ENCODE measurements at regions not wholly inside any gene's neighbourhood (a gene's known extent, or its start where the extent isn't known, plus 50 kb on each side); places are given as distances from the start of the nearest gene placed in this dataset.
"Not testable (repeated sequence)": the region's sequence is repeated elsewhere in the genome, so short reads cannot be mapped to it uniquely, and the experiment has no call there.

DNA sequence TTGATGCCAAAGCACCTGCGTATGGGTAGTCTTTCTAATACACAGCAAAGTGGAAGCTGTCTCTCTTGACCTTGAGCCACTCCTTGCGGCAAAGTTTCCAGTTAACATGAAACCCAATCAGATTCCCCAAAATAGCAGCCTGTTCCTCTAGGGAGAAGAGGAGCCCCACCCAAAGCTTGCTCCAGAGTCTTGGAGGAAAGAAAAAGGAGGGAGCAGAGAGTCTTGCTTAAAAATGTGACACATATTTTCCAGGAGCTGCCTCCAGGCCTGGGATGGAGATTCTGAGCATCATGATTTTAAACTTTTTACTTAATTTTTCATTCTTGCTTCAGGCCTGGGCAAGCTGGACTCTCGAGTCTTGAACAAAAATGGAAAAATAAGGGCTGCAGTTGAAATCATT lies 223.5 kb upstream of the TNC start:
- no peak overlapping the region for H3K4me3 ChIP-seq (ENCODE audit: low read length)
- DNase-seq (ENCODE audit: low read depth), result no peak

DNA sequence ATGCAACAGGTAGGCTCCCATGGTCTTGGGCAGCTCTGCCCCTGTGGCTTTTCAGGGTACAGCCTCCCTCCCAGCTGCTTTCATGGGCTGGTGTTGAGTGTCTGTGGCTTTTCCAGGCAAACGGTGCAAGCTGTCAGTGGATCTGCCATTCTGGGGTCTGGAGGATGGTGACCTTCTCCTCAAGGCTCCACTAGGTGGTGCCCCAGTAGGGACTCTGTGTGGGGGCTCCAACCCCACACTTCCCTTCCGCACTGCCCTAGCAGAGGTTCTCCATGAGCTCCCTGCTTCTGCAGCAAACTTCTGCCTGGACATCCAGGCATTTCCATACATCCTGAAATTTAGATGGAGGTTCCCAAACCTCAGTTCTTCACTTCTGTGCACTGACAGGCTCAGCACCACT lies 229.8 kb upstream of the TNC start:
- DNase-seq (ENCODE audit: low read depth); H3K4me3 ChIP-seq (ENCODE audit: low read length): not testable (repeated sequence)

More for the DNA sequence above, 223.5 kb upstream of the TNC start:
- TF ChIP-seq, protein P1, sequence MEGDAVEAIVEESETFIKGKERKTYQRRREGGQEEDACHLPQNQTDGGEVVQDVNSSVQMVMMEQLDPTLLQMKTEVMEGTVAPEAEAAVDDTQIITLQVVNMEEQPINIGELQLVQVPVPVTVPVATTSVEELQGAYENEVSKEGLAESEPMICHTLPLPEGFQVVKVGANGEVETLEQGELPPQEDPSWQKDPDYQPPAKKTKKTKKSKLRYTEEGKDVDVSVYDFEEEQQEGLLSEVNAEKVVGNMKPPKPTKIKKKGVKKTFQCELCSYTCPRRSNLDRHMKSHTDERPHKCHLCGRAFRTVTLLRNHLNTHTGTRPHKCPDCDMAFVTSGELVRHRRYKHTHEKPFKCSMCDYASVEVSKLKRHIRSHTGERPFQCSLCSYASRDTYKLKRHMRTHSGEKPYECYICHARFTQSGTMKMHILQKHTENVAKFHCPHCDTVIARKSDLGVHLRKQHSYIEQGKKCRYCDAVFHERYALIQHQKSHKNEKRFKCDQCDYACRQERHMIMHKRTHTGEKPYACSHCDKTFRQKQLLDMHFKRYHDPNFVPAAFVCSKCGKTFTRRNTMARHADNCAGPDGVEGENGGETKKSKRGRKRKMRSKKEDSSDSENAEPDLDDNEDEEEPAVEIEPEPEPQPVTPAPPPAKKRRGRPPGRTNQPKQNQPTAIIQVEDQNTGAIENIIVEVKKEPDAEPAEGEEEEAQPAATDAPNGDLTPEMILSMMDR (conservative IDR thresholded peaks at IDR 0.05; ENCODE audit: low read depth, low read length), result no peak

DNA sequence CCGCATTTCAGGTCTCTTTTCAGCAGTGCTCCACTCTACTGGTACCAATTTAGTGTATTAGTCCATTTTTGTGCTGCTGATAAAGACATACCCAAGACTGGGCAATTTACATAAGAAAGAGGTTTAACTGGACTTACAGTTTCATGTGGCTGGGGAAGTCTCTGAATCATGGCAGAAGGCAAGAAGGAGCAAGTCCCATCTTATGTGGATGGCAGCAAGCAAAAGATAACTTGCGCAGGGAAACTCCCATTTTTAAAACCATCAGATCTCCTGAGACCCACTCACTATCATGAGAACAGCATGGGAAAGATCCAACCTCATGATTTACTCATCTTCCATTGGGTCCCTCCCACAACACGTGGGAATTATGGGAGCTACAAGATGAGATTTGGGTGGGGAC lies 231.0 kb upstream of the TNC start:
- not testable (repeated sequence) for DNase-seq (ENCODE audit: low read depth); H3K4me3 ChIP-seq (ENCODE audit: low read length)

DNA sequence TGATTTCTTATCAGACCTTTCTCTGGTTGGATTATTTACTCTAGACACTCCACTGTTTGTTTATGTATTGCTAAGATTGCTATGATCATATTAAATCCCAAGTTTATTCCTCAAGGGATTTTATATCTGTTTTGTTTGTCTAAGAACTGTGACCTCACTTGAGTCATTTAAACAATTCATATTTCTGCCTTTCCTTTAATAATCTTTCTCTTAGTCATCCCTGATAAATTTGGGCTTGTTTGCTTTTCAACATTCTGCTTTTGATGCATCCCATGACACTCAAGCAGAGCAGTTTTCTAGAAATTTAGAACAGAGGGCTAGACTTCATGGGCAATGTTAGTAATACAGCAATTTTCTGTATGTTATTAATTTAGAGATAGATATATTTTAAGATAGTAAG lies 231.6 kb upstream of the TNC start:
- DNase-seq (ENCODE audit: low read depth), result no peak
- TF ChIP-seq, protein P1 (conservative IDR thresholded peaks at IDR 0.05; ENCODE audit: low read depth, low read length), result no peak
- H3K4me3 ChIP-seq (ENCODE audit: low read length), result no peak overlapping the region

DNA sequence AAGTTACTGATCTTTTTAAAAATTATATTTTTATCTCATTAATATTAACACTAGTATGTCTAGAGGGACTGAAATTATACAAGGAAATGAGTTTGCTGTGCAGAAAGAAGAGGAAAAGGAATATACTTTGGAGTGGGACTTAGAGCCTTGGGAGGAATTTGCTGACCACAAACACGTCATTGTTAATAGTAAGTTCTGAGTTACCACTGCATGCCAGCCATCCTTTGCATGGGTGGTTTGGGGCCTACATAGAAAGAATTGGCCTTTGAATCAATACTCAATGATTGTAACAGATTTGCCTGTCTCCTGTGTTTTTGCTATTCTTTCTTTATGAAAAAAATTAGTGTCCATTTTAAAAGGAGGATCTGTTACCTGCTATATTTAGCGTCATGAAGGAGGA lies 232.6 kb upstream of the TNC start:
- no peak for DNase-seq (ENCODE audit: low read depth)
- TF ChIP-seq, protein P1 (conservative IDR thresholded peaks at IDR 0.05; ENCODE audit: low read depth, low read length), result no peak
- H3K4me3 ChIP-seq (ENCODE audit: low read length), result no peak overlapping the region

DNA sequence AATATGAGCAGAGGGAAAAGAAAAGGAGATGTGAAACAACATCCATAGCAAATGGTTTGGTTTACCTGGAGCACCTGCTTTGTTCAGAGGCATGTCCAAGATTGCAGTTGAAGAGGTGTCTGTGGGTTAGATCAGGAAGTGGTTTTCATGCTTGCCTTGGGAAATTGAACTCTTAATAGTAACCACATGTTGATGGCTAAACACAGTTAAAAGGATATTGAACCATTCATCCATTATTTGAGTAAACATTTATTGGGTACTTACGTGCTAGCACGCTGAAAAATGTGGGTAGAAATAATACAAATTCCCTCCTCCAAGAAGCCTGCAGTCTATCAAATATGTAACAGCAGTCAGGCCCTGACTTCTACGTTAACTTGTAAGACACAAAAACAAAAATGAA lies 235.7 kb upstream of the TNC start:
- no peak overlapping the region for H3K4me3 ChIP-seq (ENCODE audit: low read length)
- no peak for DNase-seq (ENCODE audit: low read depth)
- TF ChIP-seq, protein P1 (conservative IDR thresholded peaks at IDR 0.05; ENCODE audit: low read depth, low read length), result no peak

DNA sequence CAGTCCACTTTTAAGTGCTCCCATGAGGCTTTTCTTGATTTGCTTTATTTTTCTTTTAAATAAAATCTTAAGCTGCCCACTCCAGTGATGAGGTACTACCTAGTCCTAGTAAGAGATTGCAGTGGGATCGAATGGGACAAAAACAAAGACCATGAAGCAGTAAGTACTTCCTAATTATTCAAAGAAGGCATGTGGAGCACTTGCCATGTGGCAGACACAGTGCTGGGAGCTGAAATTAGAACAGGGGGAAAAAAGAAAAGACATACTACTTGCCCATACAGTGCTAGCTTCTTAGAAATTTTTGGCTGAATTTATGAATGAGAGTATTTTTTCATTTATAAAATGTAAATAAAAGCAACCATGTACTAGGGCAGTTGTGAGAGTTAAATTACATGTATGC lies 239.9 kb upstream of the TNC start:
- TF ChIP-seq, protein P1 (conservative IDR thresholded peaks at IDR 0.05; ENCODE audit: low read depth, low read length), result no peak
- H3K4me3 ChIP-seq (ENCODE audit: low read length), result no peak overlapping the region
- no peak for DNase-seq (ENCODE audit: low read depth)

DNA sequence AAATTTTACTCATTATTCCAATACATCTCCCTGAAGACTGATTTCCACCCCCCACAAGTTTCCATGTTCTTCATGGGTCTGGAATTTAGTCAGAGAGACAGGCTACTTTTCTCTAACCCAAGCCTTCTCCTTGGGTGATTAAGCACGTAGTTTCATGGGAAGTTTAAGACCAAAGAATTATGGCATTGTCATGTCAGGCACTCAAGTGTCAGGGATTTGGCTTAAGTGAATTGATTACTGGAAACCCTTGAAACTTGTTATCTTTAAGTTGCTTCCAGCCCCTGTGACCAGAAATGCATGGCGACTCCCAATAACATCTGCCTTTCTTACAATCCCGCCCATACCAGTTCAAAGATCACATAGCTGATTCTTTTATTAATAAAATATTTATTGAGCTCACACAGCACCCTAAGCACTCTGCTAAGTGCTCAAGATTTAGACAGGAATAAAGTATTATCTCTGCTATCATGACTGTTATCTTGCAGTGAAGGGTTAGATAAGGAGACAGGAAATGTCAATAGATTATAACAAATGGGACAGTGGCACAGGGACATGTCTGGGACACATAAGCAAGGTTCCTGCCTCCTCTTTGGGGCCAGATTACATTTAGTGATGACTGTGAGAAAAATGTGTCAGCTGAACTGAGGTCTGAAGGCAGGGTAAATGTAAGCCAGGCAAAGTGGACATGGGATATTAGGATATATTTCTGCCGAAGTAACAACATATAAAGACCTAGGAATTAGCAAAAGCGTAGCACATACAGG lies 241.2 kb upstream of the TNC start:
- no peak for DNase-seq (ENCODE audit: low read depth)
- no peak overlapping the region for H3K4me3 ChIP-seq (ENCODE audit: low read length)
- TF ChIP-seq, protein P1 (conservative IDR thresholded peaks at IDR 0.05; ENCODE audit: low read depth, low read length), result no peak

Data from retinal pigment epithelial cell (primary cell).